Iris pigment epithelial cell (primary cell): ENCODE measurements at regions not wholly inside any gene's neighbourhood (a gene's known extent, or its start where the extent isn't known, plus 50 kb on each side); places are given as distances from the start of the nearest gene placed in this dataset.

ENCODE experiments used
- DNase-seq: peaks from one replicate; pipeline ENCODE4 v3.0.0-alpha.2; 2011; ENCODE audit warnings: low read depth

DNA sequence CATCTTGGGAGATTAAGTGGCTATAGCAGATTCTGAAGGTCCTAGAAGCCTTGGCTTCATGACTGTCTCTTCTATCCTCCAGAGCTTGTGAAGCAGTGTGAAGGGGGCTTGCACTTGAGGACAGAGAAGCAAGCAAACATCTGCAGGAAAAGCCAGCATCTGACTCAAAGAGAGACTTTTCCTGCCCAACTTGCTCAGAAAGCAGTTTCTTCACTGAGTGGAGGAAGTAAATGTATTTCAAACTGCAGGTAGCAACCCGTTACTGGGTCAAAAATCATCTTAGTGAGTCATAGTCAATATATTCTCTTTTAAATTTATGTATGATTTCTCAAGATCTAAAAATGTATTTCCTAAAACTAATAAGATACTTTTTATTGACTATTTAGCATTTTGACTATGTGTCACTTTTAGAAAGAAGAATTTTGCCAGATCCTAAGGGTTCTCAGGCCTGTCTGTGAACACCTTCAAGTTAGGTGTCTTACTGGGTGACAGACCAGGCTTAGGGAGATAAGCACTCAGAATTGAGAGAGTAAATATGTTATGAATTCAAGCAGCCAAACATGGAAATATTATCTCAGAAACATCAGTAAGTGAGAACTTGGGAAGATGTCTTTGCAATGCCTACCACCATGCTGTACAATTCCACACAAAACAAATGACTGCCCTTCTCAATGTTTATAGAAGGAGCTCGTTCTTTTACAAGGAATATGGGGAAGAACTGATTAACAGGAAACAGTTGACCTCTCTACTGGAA lies 72.6 kb upstream of the DMAC1 start:
- DNase-seq: no peak

DNA sequence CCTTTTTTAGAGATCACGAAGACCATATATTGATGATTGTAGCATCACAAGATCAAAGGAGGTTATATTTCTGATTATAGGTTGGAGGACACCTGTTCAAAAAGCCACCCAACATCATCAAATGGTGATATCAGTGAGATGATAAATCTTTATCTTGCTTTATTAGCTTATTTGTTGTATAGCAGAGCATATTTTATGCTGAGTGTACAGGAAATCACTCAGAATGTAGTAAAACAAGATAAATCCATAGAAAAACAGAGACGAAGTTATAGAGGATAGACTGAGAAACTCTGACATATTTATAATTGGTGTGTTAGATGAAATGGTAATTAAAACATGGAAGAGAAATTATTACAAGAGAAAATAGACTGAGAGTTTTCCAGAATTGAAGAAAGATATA lies 69.8 kb upstream of the DMAC1 start:
- DNase-seq: no peak

DNA sequence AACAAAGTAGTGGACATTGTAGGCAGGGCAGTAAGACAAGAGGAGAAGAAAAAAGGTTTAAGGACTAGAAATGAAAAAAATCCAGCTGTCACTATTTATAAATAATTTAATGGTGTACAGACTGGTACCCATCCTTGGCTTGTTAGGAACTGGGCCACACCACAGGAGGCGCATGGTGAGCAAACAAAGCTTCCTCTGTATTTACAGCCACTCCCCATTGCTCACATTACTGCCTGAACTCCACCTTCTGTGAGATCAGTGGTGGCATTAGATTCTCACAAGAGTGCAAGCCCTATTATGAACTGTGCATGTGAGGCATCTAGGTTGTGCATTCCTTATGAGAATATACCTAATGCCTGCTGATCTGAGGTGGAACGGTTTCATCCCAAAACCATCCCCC lies 62.6 kb upstream of the DMAC1 start:
- no peak for DNase-seq

DNA sequence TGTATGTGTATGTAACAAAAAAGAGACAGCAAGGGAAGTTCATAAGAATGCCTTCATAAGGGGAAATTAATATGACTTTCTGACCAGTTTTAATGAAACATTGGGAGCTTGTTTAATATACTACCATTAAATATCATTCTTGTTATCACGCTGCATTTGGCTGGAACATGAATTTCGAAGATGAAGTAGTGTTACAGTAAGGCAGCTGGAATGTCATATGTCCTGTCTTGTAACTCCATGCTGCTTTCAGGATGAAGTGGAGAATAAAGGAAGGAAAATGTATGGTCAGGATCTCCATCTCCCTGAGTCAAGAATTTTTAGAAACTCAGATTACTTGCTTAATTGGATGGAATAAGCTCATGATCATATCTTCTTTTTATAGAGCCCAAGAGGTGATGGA lies 61.5 kb upstream of the DMAC1 start:
- no peak for DNase-seq

DNA sequence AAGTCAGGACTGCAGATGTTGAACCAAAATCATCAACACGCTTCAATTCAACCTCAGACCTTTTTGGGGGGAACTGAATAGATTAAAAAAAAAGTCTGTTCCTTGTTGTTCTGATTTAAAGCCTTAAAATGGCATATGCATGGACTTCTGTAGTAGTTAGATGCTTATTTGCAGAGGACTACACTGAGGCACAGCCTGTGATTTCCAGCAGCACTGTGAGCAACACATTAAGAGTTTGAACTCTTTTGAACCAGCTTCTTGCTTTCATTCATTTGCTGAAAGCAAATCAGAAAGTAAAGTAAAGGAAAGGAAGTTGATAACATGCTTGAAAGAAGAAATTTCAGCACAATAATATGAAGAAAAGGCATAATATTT lies 60.7 kb upstream of the DMAC1 start:
- no peak for DNase-seq

DNA sequence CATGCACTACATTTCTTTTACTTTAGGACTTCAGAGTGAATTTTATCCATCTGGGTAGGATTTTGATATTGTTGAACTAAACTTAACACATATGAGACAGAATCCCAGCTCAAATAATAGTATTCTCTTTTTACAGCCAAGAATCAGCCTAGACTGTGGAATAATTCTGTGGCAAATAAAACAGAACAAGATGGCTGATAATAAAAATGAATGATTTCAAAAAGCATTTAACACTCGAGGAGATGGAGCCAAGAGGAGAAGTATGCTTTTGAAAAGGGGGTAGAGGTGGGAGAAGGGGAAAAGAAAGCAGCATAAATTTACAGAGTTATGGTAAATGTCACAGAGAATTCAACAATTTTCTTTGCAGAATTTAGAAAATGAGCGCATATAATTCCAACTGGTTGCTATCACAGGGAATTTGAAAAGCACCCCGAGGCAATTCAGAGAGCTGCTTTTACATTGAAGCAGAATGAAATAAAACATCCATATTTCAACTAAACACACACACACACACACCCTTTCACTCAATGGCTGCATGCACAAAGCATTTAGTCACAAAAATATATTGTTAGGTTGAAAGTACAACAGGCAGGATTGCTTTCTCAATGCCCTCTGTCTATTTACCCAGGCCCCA lies 60.2 kb upstream of the DMAC1 start:
- no peak for DNase-seq

DNA sequence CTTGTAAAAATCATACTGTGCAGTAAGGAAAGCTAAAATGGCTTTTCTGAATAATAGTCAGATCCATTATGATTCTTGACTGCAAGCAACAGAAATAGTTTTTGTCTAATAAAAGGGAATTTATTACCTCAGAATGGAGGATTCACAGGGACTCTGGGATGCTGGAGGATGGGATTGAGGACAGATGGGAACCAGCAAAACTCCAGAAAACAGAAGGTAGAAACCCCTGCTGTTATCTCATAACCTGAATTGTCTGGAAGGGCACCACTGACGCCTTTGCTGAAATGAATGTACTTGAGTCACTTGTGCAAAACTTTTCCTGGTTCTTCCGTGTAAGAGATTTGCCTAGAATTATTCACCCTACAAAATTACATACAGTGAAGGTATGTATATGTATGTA lies 58.6 kb upstream of the DMAC1 start:
- DNase-seq: no peak

DNA sequence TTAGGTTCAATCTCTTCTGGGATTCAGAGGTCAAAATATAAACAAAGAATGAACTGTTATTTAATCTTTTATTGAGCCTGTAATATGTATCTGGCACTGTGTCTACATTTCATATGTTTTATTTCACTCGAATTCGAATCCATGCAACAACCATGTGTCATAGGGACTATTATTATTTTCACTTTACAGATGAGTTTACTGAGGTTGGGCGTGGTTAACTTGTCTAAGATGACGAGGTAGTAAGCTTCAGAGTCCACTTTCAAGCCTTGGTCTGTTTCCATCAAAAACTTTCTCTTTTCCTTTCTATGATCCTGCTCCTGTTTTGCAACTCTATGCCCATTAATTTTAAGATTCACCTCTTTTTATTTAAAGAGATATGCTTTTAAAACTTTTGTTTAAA lies 55.2 kb upstream of the DMAC1 start:
- no peak for DNase-seq
